CD4-positive, alpha-beta T cell (primary cell): ENCODE measurements at regions not wholly inside any gene's neighbourhood (a gene's known extent, or its start where the extent isn't known, plus 50 kb on each side); places are given as distances from the start of the nearest gene placed in this dataset.

Experiments used
- ATAC-seq: fragments of 200-7000 bp; cut with Tn5 transposase; one replicate; pipeline ENCODE4 v1.10.0; 2022; ENCODE audit warnings: mild to moderate bottlenecking; ENCODE audit not compliant: poor library complexity
- CTCF ChIA-PET: fragments of 350-600 bp; sonication (Branson Sonifier 250); formaldehyde crosslinking; loops from one replicate; lab custom pipeline; 2021; ENCODE audit warnings: antibody characterized with exemption, inconsistent platforms; lab: Charles Lee
- POLR2A ChIA-PET: fragments of 350-600 bp; sonication (Branson Sonifier 250); formaldehyde crosslinking; loops from one replicate; lab custom pipeline; 2021; ENCODE audit warnings: antibody characterized with exemption, inconsistent platforms; lab: Charles Lee
- DNase-seq, 14 experiments: peaks; one replicate each; pipeline ENCODE4 v3.0.0-alpha.2; 2013 to 2020; ENCODE audit warnings: mixed read lengths in 2 of 14
- H3K27ac ChIP-seq, 2 donors: one replicate each; pipeline versions ENCODE4 v1.5.1 to v1.7.0; 2013; ENCODE audit warnings: low read length in 2 of 2, low read depth in 1 of 2, mild to moderate bottlenecking in 1 of 2
- H3K27me3 ChIP-seq, 2 experiments: 1 replicate in 1 of 2; 2 replicates in 1 of 2; pipeline versions ENCODE4 v1.6.1 to v1.7.0; 2013; ENCODE audit warnings: low read length in 2 of 2, control low read depth in 1 of 2, mild to moderate bottlenecking in 1 of 2, moderate library complexity in 1 of 2; ENCODE audit not compliant: insufficient read depth in 2 of 2, control insufficient read depth in 1 of 2
- H3K36me3 ChIP-seq: one replicate; pipeline ENCODE4 v1.6.1; 2013; ENCODE audit warnings: low read length, control low read depth; ENCODE audit not compliant: insufficient read depth
- H3K4me1 ChIP-seq: one replicate; pipeline ENCODE4 v1.6.1; 2013; ENCODE audit warnings: low read length, control low read depth; ENCODE audit not compliant: insufficient read depth
- H3K4me3 ChIP-seq: one replicate; pipeline ENCODE4 v1.5.1; 2013; ENCODE audit warnings: mild to moderate bottlenecking, low read length, moderate library complexity
- H3K9me3 ChIP-seq, 2 experiments: 1 replicate in 1 of 2; 2 replicates in 1 of 2; pipeline versions ENCODE4 v1.6.1 to v1.7.0; 2013; ENCODE audit warnings: low read length in 2 of 2, mild to moderate bottlenecking in 2 of 2, control low read depth in 1 of 2, moderate library complexity in 1 of 2; ENCODE audit not compliant: control insufficient read depth in 1 of 2, insufficient read depth in 1 of 2
- H3K27ac Mint-ChIP-seq: one replicate; pipeline ENCODE4 v1.8.0; 2020; ENCODE audit warnings: mixed read lengths
- H3K27me3 Mint-ChIP-seq: one replicate; pipeline ENCODE4 v1.8.0; 2021; ENCODE audit warnings: mixed read lengths
- H3K36me3 Mint-ChIP-seq: one replicate; pipeline ENCODE4 v1.8.0; 2021; ENCODE audit warnings: low read depth, mixed read lengths
- H3K4me1 Mint-ChIP-seq: one replicate; pipeline ENCODE4 v1.8.0; 2021; ENCODE audit warnings: low read depth, mixed read lengths
- H3K4me3 Mint-ChIP-seq: one replicate; pipeline ENCODE4 v1.8.0; 2020; ENCODE audit warnings: mild to moderate bottlenecking, mixed read lengths
- H3K9me3 Mint-ChIP-seq: one replicate; pipeline ENCODE4 v1.8.0; 2020; ENCODE audit warnings: mixed read lengths
- intact Hi-C, 2 experiments: fragments of 100-400 bp; cut with DNase I in 1 of 2; cut with micrococcal nuclease in 1 of 2; formaldehyde crosslinking; loops; one replicate each; pipeline versions ENCODE4 v1.15.1 to v1.9.0; 2023 to 2025; cut with DNase I, micrococcal nuclease
- TF ChIP-seq, protein P1 (sequence below): fragments of 200-600 bp; IDR thresholded peaks from one replicate; pipeline ENCODE4 v1.8.0; 2022; ENCODE audit warnings: antibody characterized with exemption, mild to moderate bottlenecking

DNA sequence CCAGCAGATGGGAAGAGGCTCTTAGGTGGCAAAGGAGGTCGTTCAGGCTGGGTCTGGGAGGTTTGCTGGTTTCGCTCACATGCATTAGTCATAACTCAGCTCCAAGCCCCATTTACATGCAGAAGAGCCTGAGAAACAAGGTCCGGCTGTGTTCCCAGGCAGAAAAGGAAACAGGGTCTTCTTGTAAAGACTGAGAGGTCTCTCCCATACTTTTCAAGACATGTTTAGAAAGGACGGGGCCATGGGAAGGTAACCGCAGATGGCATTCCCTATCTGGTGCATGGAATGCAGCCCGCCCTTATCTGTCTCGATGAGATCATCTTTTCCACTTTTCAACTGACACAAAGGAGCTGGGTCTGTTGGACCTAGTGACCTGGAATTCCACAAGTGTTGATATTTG lies 389.0 kb upstream of the CDH11 start:
- POLR2A ChIA-PET, result no interaction called here
- no peaks in the 10 kb centered on the region for H3K27me3 Mint-ChIP-seq
- H3K4me3 Mint-ChIP-seq, result no peak overlapping the region

DNA sequence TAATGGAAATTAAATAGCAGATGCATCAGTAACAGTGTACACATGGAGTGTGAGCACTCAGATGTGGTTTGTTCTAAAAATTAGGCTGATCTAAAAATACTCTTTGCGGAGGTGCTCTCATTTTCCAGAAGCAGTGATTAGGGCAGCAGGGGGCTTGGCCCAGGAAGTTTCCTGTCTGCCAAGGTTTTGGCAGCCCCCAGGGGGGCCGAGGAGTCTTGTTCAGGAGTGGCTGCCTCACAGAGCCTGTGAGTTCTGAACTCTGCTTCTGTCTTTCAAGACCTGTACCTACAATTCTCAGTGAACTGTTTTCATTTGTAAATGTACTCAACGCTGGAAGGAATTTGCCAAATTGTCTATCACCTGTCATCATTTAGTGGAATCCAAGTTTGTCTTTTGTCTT lies 388.4 kb upstream of the CDH11 start:
- H3K27me3 Mint-ChIP-seq, result no peaks in the 10 kb centered on the region
- no peak overlapping the region for H3K4me3 Mint-ChIP-seq
- TF ChIP-seq, protein P1, sequence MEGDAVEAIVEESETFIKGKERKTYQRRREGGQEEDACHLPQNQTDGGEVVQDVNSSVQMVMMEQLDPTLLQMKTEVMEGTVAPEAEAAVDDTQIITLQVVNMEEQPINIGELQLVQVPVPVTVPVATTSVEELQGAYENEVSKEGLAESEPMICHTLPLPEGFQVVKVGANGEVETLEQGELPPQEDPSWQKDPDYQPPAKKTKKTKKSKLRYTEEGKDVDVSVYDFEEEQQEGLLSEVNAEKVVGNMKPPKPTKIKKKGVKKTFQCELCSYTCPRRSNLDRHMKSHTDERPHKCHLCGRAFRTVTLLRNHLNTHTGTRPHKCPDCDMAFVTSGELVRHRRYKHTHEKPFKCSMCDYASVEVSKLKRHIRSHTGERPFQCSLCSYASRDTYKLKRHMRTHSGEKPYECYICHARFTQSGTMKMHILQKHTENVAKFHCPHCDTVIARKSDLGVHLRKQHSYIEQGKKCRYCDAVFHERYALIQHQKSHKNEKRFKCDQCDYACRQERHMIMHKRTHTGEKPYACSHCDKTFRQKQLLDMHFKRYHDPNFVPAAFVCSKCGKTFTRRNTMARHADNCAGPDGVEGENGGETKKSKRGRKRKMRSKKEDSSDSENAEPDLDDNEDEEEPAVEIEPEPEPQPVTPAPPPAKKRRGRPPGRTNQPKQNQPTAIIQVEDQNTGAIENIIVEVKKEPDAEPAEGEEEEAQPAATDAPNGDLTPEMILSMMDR, result no peak

More for the DNA sequence above, 389.0 kb upstream of the CDH11 start:
- Histone ChIP-seq H3K27me3 (peaks cover 0 to 2% of the 10 kb centered on the region in 2 experiments), H3K9me3 (peaks cover 0 to 11% of the 10 kb centered on the region in 2 experiments), H3K36me3 (no peaks in the 10 kb centered on the region), H3K27ac (no peak overlapping the region), H3K4me3 (no peak overlapping the region), H3K4me1 (no peaks in the 10 kb centered on the region)
- intact Hi-C loops, result no loop called here
- H3K27ac Mint-ChIP-seq, result no peak overlapping the region
- H3K9me3 Mint-ChIP-seq, result no peaks in the 10 kb centered on the region
- CTCF ChIA-PET, result no interaction called here
- TF ChIP-seq, protein P1, result no peak
- H3K36me3 Mint-ChIP-seq, result no peaks in the 10 kb centered on the region
- ATAC-seq (no peak), DNase-seq (no peak)
- no peaks in the 10 kb centered on the region for H3K4me1 Mint-ChIP-seq

DNA sequence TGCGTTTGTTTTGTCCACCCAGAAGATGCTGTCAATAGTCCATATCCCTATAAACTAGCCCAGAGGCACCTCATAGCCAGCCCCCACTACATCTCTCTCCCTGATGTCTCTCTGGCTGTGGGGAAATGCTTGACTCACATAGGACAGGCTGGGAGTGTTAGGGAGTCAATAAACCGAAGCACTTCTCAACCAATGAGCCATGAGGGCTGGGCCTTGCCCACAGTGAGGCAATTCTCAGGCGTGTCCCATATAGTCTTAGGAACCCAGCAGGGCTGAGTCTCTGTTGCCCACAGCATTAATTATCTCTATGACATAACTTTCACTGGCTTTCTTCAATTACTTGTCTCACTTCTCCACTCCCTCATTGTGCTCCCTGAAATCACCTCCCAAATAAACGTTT lies 387.3 kb upstream of the CDH11 start:
- Mint-ChIP-seq H3K4me1 (no peaks in the 10 kb centered on the region), H3K36me3 (no peaks in the 10 kb centered on the region), H3K27me3 (no peaks in the 10 kb centered on the region), H3K27ac (no peak overlapping the region), H3K9me3 (no peaks in the 10 kb centered on the region), H3K4me3 (no peak overlapping the region)
- ChIA-PET POLR2A (no interaction called here), CTCF (no interaction called here)
- ATAC-seq (no peak), DNase-seq (no peak)
- Histone ChIP-seq H3K27me3 (peaks cover 0 to 2% of the 10 kb centered on the region in 2 experiments), H3K9me3 (peaks cover 0 to 22% of the 10 kb centered on the region in 2 experiments), H3K4me3 (no peak overlapping the region), H3K36me3 (no peaks in the 10 kb centered on the region), H3K27ac (no peak overlapping the region), H3K4me1 (no peaks in the 10 kb centered on the region)
- TF ChIP-seq, protein P1, result no peak
- intact Hi-C loops, result no loop called here

More for the DNA sequence above, 388.4 kb upstream of the CDH11 start:
- Histone ChIP-seq H3K27ac (no peak overlapping the region), H3K27me3 (peaks cover 0 to 2% of the 10 kb centered on the region in 2 experiments), H3K9me3 (peaks cover 0 to 15% of the 10 kb centered on the region in 2 experiments), H3K4me1 (no peaks in the 10 kb centered on the region), H3K4me3 (no peak overlapping the region), H3K36me3 (no peaks in the 10 kb centered on the region)
- H3K27ac Mint-ChIP-seq, result no peak overlapping the region
- CTCF ChIA-PET, result no interaction called here
- intact Hi-C loops, result no loop called here
- H3K4me1 Mint-ChIP-seq, result no peaks in the 10 kb centered on the region
- ATAC-seq (no peak), DNase-seq (no peak)
- H3K9me3 Mint-ChIP-seq, result no peaks in the 10 kb centered on the region
- POLR2A ChIA-PET, result no interaction called here
- H3K36me3 Mint-ChIP-seq, result no peaks in the 10 kb centered on the region
